H1 (cell line): ENCODE measurements at regions not wholly inside any gene's neighbourhood (a gene's known extent, or its start where the extent isn't known, plus 50 kb on each side); places are given as distances from the start of the nearest gene placed in this dataset.

ENCODE experiments used
- JUN ChIP-seq: IDR thresholded peaks from 2 replicates; pipeline ENCODE4 v1.6.1; 2011; ENCODE audit warnings: low read depth, mild to moderate bottlenecking, improper control_type of control experiment, low read length
- KDM5A ChIP-seq: fragments of 200-600 bp; IDR thresholded peaks from 2 replicates; pipeline ENCODE4 v1.7.1; 2012; ENCODE audit warnings: mild to moderate bottlenecking, low read length, inconsistent platforms, mixed read lengths
- SAP30 ChIP-seq: fragments of 300-600 bp; sonication (generic); IDR thresholded peaks from 2 replicates; pipeline ENCODE4 v1.7.1; 2012; ENCODE audit warnings: low read length, moderate library complexity, mild to moderate bottlenecking, inconsistent platforms; ENCODE audit not compliant: insufficient read depth, insufficient replicate concordance
- TF ChIP-seq, protein P1 (sequence below): IDR thresholded peaks from 2 replicates; pipeline ENCODE4 v1.6.1; 2011; ENCODE audit warnings: low read depth, mild to moderate bottlenecking, low read length; ENCODE audit not compliant: insufficient read depth

DNA sequence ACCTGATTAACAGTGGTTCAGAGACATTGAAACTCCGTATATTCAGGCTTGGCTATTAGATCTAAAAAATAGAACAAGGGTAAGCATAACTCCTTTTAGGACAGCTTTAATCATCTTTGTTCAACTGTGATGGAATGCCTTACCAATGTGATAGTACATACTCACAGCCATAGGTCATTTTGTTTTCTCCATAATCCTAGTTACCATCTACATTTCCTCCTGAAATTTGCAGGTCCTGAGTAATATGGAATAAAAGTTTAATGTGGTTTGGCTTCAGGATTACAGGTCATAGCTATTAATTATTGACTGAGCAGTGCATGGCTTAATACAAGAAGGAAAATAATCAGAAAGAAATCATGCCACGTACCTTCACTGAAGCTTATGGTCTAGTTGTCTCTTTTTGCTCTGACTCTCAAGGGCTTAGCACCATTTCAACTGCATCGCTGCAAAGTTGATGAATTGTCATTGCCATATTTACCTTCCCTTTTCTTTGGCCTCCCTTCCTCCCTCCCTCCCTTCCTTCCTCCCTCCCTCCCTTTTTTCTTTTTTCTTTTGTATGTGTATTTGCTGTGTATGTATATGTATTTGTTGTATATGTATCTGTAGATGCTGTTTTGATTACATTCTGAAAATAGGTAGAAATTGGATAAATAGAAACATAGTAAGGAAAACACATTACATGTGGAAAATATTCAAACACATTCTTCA, 250.9 kb upstream of the ZNF608 start (continued):
- TF ChIP-seq, protein P1, sequence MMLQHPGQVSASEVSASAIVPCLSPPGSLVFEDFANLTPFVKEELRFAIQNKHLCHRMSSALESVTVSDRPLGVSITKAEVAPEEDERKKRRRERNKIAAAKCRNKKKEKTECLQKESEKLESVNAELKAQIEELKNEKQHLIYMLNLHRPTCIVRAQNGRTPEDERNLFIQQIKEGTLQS, result no peak
- TF ChIP-seq SAP30, result no peak
- TF ChIP-seq JUN, result no peak
- no peak for TF ChIP-seq KDM5A
- TF ChIP-seq, all 59 proteins: peak for 0
